ENCODE measurements at regions not wholly inside any gene's neighbourhood (a gene's known extent, or its start where the extent isn't known, plus 50 kb on each side); places are given as distances from the start of the nearest gene placed in this dataset.

DNA sequence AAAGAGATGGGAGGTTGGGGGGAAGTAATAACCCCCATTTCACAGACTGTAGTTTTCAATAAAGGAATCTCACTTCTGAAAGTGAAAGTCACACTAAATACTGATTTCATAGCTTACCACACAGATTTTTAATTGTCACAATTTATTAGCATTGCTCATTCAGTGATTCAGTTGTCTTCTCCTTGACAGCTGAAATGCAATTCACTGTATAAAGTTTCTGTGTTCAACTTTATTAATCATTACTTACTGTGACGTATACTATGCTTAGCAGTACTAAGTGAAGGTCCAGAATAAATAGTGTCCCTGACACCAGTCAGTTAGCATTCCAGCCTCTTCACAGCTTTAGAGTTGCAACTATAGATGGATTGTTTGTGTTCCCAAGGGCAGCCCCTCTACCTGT, 324.1 kb upstream of the CRIM1 start:
- H3K27me3 ChIP-seq (ENCODE audit: control insufficient read depth, low read length), result no peaks in the 10 kb centered on the region
- H3K4me2 ChIP-seq (ENCODE audit: low read length), result no peak overlapping the region
- H3K27ac ChIP-seq (ENCODE audit: low read depth, low read length), result no peak overlapping the region
- H3F3A ChIP-seq (ENCODE audit: control insufficient read depth, insufficient read depth), result no peaks in the 10 kb centered on the region
- no peaks in the 10 kb centered on the region for H3K79me2 ChIP-seq (ENCODE audit: control insufficient read depth, low read length)
- no peaks in the 10 kb centered on the region for H3K4me1 ChIP-seq (ENCODE audit: control insufficient read depth, low read length)
- H3K4me3 ChIP-seq (ENCODE audit: low read length), result no peak overlapping the region
- no peaks in the 10 kb centered on the region for H3K36me3 ChIP-seq (ENCODE audit: control insufficient read depth, low read length)
- TF ChIP-seq, protein P1, sequence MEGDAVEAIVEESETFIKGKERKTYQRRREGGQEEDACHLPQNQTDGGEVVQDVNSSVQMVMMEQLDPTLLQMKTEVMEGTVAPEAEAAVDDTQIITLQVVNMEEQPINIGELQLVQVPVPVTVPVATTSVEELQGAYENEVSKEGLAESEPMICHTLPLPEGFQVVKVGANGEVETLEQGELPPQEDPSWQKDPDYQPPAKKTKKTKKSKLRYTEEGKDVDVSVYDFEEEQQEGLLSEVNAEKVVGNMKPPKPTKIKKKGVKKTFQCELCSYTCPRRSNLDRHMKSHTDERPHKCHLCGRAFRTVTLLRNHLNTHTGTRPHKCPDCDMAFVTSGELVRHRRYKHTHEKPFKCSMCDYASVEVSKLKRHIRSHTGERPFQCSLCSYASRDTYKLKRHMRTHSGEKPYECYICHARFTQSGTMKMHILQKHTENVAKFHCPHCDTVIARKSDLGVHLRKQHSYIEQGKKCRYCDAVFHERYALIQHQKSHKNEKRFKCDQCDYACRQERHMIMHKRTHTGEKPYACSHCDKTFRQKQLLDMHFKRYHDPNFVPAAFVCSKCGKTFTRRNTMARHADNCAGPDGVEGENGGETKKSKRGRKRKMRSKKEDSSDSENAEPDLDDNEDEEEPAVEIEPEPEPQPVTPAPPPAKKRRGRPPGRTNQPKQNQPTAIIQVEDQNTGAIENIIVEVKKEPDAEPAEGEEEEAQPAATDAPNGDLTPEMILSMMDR (IDR thresholded peaks at IDR 0.05; ENCODE audit: low read depth, low read length, poor library complexity, severe bottlenecking), result no peak
- TF ChIP-seq EZH2phosphoT487 (IDR thresholded peaks at IDR 0.05; ENCODE audit: borderline replicate concordance, low read length), result no peak
- H4K20me1 ChIP-seq (ENCODE audit: control insufficient read depth, insufficient read depth, low read depth, low read length), result no peaks in the 10 kb centered on the region
- no peaks in the 10 kb centered on the region for H3K9me2 ChIP-seq (replicated peaks; ENCODE audit: control insufficient read depth, low read length)
- no peaks in the 10 kb centered on the region for H3K9me3 ChIP-seq (ENCODE audit: control insufficient read depth, insufficient read depth, low read length)

GRCh38 chr2:36027616-36028015, 328.0 kb upstream of the CRIM1 start:
- Histone ChIP-seq H3K27ac (ENCODE audit: low read depth, low read length) (no peak overlapping the region), H3K4me1 (ENCODE audit: control insufficient read depth, low read length) (no peaks in the 10 kb centered on the region), H3K27me3 (ENCODE audit: control insufficient read depth, low read length) (no peaks in the 10 kb centered on the region), H3K4me3 (ENCODE audit: low read length) (no peak overlapping the region), H3K9me2 (replicated peaks; ENCODE audit: control insufficient read depth, low read length) (no peaks in the 10 kb centered on the region), H3K79me2 (ENCODE audit: control insufficient read depth, low read length) (no peaks in the 10 kb centered on the region), H3K4me2 (ENCODE audit: low read length) (no peak overlapping the region), H4K20me1 (ENCODE audit: control insufficient read depth, insufficient read depth, low read depth, low read length) (no peaks in the 10 kb centered on the region), H3F3A (ENCODE audit: control insufficient read depth, insufficient read depth) (no peaks in the 10 kb centered on the region), H3K36me3 (ENCODE audit: control insufficient read depth, low read length) (no peaks in the 10 kb centered on the region), H3K9me3 (ENCODE audit: control insufficient read depth, insufficient read depth, low read length) (no peaks in the 10 kb centered on the region)
- TF ChIP-seq, protein P1 (IDR thresholded peaks at IDR 0.05; ENCODE audit: low read depth, low read length, poor library complexity, severe bottlenecking), result no peak
- TF ChIP-seq EZH2phosphoT487 (IDR thresholded peaks at IDR 0.05; ENCODE audit: borderline replicate concordance, low read length), result no peak

- H4K20me1 ChIP-seq (ENCODE audit: control insufficient read depth, insufficient read depth, low read depth, low read length), result no peaks in the 10 kb centered on the region
- H3K36me3 ChIP-seq (ENCODE audit: control insufficient read depth, low read length), result no peaks in the 10 kb centered on the region
- H3K79me2 ChIP-seq (ENCODE audit: control insufficient read depth, low read length), result no peaks in the 10 kb centered on the region
- no peak overlapping the region for H3K4me2 ChIP-seq (ENCODE audit: low read length)
- no peaks in the 10 kb centered on the region for H3K9me2 ChIP-seq (replicated peaks; ENCODE audit: control insufficient read depth, low read length)
- H3K9me3 ChIP-seq (ENCODE audit: control insufficient read depth, insufficient read depth, low read length), result no peaks in the 10 kb centered on the region
- H3K27me3 ChIP-seq (ENCODE audit: control insufficient read depth, low read length), result no peaks in the 10 kb centered on the region
- H3K27ac ChIP-seq (ENCODE audit: low read depth, low read length), result no peak overlapping the region
- H3K4me3 ChIP-seq (ENCODE audit: low read length), result no peak overlapping the region
- TF ChIP-seq EZH2phosphoT487 (IDR thresholded peaks at IDR 0.05; ENCODE audit: borderline replicate concordance, low read length), result no peak
- TF ChIP-seq, protein P1 (IDR thresholded peaks at IDR 0.05; ENCODE audit: low read depth, low read length, poor library complexity, severe bottlenecking), result no peak
- no peaks in the 10 kb centered on the region for H3F3A ChIP-seq (ENCODE audit: control insufficient read depth, insufficient read depth)
- H3K4me1 ChIP-seq (ENCODE audit: control insufficient read depth, low read length), result no peaks in the 10 kb centered on the region
Observed at GRCh38 chr2:36013064-36013463, 342.5 kb upstream of the CRIM1 start.

DNA sequence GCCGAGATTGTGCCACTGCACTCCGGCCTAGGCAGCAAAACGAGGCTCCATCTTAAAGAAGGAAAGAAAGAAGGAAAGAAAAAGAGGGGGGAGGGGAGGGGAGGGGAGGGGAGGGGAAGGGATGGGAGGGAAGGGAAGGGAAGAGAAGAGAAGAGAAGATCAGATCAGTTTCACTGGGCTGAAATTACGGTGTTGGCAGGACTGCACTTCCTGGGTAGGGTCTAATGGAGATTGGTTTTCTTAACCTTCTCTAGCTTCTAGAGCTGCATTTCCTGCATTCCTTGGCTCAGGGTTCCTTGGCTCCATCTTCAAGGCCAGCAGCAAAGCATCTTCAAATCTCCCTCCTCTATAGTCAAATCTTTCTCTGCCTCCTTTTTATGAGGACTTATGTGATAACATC, 349.1 kb upstream of the CRIM1 start:
- Histone ChIP-seq H3F3A (ENCODE audit: control insufficient read depth, insufficient read depth) (no peaks in the 10 kb centered on the region), H3K4me2 (ENCODE audit: low read length) (no peak overlapping the region), H3K9me2 (replicated peaks; ENCODE audit: control insufficient read depth, low read length) (no peaks in the 10 kb centered on the region), H3K4me1 (ENCODE audit: control insufficient read depth, low read length) (no peaks in the 10 kb centered on the region), H4K20me1 (ENCODE audit: control insufficient read depth, insufficient read depth, low read depth, low read length) (no peaks in the 10 kb centered on the region), H3K27ac (ENCODE audit: low read depth, low read length) (no peak overlapping the region), H3K79me2 (ENCODE audit: control insufficient read depth, low read length) (no peaks in the 10 kb centered on the region), H3K27me3 (ENCODE audit: control insufficient read depth, low read length) (no peaks in the 10 kb centered on the region), H3K9me3 (ENCODE audit: control insufficient read depth, insufficient read depth, low read length) (no peaks in the 10 kb centered on the region), H3K36me3 (ENCODE audit: control insufficient read depth, low read length) (no peaks in the 10 kb centered on the region), H3K4me3 (ENCODE audit: low read length) (no peak overlapping the region)
- TF ChIP-seq EZH2phosphoT487 (IDR thresholded peaks at IDR 0.05; ENCODE audit: borderline replicate concordance, low read length), result no peak
- TF ChIP-seq, protein P1 (IDR thresholded peaks at IDR 0.05; ENCODE audit: low read depth, low read length, poor library complexity, severe bottlenecking), result no peak
